ENCODE measurements at regions not wholly inside any gene's neighbourhood (a gene's known extent, or its start where the extent isn't known, plus 50 kb on each side); places are given as distances from the start of the nearest gene placed in this dataset.

GRCh38 chr2:198720266-198720665 is 737.5 kb downstream of the SATB2 start:
- TF ChIP-seq CTCF (IDR thresholded peaks at IDR 0.05) (no peak), EZH2 (IDR thresholded peaks at IDR 0.05; ENCODE audit: borderline replicate concordance, insufficient read depth, low read depth, low read length, poor library complexity, severe bottlenecking) (no peak)
